ENCODE measurements at regions not wholly inside any gene's neighbourhood (a gene's known extent, or its start where the extent isn't known, plus 50 kb on each side); places are given as distances from the start of the nearest gene placed in this dataset.
"Not testable (repeated sequence)": the region's sequence is repeated elsewhere in the genome, so short reads cannot be mapped to it uniquely, and the experiment has no call there.

- no peak for DNase-seq
Measured at GRCh38 chr7:47087866-47088265, 494.0 kb downstream of the TNS3 start.

DNA sequence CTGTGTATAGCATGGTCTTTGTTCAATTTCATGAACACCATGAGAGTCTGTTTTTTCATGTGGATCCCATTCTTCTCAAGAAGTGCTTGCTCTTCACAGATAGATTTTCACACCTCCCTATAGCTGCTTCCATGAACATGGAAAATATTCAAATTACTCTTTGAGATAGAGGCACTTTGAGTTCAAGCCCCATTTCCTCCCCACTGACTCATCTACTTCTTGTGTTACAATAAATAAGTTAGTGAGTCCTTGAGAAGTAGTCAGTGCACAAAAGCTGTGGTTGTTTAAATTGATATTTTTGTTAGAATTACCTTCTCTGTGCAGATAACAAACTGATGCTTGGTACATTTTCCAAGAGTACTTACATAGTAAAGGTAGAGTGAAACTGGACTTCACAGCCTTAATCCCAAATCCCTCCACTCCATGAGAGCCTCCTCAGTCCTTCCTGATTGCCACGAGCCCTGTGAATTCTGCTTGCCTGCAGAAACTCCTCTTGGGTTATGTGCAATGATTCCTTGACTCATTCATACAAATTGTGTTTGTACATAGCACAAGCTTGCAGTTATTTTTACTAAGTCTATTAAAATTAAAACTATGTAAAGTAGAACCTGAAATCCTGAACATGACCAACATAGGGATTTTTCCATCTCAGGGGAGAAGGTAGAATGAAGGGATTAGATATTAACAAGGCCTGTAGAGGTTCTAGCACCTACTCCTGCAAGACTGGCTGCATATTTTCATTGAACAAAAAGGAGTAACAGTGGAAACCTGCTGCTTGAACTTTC is 496.2 kb downstream of the TNS3 start:
- DNase-seq, result no peak

DNA sequence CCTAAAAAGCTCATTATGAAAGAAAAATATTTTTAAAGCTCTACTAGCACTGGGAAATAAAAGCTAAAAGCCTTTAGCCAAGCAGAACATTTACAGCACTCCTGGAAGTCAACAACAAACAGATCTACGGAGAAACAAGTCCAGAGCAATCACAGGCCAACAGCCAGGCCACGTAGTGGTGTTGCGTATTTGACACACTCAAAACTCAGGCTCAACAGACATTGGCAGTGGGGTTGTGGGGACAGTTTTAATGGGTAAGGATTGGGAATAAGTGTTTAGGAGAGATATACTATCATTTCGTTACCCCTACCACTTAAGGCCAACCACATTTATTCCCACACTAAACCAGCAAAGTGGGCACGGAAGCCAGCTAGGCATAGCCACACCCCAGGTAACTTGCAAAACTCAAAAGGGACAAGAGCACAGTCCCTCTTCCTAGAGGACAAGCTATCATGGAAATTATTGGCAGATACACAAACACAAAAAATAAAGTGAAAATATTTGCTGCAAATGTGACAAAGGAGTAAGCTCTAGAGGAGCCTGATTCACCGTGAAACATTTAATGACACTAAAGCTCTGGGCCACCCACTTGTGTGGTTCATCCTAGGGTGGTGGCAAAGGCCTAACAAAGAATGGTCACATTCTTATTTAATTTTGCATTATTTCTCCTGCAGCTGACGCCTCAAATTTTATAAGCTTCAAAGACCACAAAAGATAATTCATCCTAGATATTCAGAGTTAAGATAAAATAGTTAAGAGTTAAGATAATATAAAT is 498.2 kb downstream of the TNS3 start:
- no peak for DNase-seq

DNA sequence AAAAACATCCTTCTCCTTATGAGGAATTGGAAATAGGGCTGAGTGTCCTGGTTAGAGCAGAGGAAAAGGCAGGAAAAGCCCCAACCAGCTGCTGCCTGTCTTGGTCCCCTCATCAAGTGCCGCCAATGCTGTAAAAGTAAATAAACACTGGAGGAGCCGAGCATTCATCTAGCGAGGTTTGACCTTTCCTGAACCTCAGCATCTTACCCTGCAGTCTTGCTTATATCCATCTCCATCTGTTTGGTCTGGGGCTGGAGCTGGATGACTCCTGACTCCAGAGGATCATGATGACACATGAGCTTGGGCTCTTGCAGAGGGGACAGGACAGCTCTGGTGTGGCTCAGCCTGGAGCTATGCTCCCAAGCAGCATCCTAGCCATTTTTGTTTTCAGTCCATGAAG is 501.1 kb downstream of the TNS3 start:
- DNase-seq, result no peak

DNA sequence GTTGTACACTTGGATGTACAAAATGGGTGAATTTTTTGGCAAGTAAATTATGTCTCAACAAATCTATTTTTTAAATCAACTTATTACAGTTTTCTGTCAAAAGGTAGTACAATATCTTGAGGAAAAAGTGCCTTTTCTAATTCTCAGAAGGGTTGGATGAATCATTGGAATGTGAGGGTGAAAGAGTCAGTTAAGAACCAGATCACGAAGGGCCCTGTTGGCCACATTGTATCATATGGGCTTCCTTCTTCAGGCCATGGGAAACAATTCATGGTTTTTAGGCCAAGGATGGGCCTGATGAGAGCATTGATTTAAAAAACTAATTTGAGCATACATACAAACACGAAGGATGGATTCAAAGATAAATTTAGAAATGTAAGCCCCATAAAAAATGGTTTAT is 503.7 kb downstream of the TNS3 start:
- DNase-seq, result no peak

DNA sequence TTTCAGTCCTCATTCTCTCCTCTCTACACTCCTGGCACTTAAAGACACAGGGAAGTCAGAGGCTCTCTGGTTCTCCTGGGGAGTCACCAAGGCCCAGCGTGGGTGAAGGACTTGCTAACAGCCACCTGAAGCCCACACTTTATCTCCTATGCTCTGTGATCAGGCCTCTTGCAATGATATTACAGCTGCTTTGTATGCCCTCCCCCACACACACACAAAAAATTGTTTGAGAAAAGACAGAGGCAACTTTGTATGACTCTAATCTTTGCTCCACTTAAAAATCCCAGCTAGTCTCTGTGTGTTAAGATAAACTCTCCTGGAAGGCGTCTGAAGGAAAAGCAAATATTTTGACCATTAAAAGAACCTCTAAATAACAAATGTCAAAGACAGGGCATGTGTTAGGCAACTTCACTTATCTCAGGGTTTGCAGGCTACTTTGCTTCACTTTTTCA is 507.2 kb downstream of the TNS3 start:
- no peak for DNase-seq

DNA sequence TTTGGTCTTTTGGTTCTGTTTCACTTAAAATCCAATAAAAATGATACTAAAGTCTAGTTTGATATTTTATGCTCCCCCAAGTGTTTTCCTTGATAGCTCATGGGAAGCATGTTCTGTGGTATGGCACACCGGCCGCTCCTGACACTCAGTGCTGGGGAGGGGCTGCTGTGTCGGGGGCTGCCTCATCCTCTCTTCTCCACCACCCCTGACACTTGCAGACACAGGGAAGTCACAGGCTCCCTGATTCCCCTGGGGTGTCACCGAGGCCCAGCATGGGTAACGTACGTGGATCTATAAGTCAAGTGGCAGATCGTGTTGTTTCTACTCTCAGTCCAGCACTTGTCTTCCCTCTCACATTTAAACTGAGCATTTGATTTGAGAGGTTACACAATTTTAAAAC is 508.6 kb downstream of the TNS3 start:
- no peak for DNase-seq

DNA sequence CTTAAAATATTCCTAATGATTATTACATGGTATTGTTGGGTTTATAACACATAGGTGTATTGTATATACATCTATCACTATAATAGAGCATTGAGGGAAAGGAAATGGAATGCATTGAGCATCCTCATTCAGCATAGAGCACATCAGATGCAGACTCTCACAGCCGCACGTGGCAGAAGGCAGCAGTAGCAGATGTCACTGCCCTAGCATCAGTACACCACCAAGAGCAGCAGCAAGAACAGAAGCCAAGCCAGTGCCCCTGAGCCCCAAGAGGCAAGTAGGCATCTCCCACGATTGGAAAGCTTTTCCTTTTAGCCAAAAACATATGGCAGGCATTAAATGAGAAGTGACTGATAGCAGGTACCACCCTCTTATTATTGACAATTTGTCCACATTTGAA is 510.0 kb downstream of the TNS3 start:
- DNase-seq, result no peak

GRCh38 chr7:47069385-47070076 is 512.4 kb downstream of the TNS3 start:
- no peak for DNase-seq

DNA sequence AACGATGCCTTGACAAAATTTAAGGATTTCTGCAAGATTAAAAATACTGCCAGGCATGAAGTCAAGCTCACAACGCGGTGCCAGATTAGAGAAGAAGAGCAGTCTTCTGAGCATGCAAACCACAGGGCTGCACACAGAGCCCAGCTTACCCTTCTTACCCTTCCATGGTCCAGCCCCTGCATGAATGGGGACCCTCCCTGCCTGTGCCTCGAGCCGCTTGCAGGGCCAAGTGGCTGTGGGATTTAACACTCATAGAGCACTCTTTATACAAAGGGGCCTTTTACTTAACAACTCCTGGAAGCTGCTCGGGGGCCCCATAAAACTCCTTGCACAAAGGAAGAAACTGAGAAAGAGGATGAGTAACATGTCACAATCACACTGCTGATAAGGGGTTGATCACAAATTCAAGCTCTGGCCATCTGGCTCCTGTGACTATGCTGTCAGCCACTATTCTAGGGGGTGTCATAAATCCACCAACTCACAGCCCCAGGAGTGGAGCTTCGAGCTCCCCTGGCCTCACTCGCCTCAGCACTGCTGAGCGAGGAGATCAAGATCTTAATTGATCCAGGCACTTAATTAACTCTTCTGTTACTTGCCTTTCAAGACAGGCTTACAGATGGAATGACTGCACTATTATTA is 514.8 kb downstream of the TNS3 start:
- no peak for DNase-seq

DNA sequence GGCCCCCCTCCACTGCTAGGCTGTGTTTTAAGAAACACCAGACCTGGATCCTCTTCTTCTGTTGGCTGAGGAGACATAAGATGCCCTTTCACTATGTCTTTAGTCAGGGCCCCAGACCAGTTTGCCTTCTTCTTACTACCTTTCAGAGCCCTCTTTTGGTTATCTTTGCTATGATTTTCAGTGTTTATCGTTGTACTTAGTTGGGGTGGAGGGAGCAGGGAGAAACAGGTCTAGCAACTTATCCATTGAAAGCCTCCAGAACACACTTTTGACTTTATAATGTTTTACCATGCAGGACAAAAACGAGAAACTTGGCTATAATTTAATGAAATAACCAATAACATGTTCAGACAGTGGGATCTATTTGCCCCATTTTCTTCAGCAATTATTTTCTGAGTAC is 525.2 kb downstream of the TNS3 start:
- DNase-seq, result no peak

DNA sequence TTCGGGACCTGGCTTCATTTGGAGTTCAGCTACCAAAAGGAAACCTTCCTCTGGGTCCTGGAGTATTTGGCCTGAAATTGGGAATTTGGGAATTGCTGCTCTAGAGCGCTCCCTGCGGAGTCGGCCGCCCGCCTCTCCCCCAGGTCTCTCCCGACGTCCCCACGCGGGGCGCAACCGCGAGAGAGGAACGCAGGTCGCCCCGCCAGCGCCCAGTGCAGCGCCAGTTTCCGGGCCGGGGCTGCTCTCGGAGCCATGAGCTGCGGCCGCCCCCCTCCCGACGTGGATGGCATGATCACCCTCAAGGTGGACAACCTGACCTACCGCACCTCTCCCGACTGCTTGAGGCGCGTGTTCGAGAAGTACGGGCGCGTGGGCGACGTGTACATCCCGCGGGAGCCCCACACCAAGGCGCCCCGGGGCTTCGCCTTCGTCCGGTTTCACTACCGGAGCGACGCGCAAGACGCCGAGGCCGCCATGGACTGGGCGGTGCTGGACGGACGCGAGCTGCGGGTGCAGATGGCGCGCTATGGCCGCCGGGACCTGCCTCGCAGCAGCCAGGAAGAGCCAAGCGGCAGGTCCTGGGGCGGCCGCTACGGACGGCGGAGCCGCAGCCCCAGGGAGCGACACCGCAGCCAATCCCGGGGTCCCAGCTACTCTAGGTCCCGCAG is 529.2 kb downstream of the TNS3 start:
- not testable (repeated sequence) for DNase-seq

- DNase-seq, result no peak
Measured at GRCh38 chr7:47049234-47049774, 532.6 kb downstream of the TNS3 start.

GRCh38 chr7:47047384-47047783 is 534.5 kb downstream of the TNS3 start:
- DNase-seq, result no peak

GRCh38 chr7:47046949-47047348 is 535.0 kb downstream of the TNS3 start:
- DNase-seq, result no peak

DNA sequence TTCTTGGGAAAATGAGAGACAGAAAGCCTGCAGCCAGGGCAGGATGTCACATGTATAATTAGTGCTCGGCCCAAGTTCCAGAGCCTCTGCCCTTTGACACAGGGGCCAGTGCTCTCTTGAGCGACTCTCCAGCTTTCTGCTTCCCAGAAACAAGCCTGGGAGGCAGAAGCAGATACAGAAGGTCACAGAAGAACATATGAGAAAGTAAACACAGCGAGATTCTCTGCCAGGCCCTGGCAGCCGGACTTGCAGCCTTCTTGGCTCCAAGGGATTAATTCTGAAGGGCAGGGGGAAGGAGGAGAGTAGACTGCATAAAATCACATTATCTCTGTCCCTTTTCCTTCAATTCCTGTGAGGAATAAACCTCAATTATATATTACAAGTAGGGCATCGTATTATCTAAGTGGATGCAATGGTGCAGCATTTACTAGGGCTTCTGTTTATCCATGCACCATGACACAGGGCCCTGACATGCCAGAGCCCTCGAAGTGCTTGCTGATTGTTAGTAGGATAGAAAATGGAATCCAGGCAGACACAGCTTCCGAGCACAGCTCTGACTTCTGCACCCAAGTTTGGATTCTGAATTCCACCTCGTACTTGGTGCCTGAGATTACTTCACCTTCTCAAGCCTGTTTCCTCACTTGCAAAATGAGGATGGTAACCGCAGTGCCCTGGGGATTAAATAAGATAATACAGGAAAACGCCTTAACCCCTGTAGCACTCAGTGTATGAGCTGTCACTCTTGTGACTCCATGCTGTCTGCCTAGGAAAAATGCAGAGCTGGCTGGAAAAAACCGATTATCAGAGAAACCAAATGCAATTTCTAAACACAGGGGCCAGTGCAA is 536.5 kb downstream of the TNS3 start:
- DNase-seq, result no peak

GRCh38 chr7:47044625-47045024 is 537.3 kb downstream of the TNS3 start:
- no peak for DNase-seq

DNA sequence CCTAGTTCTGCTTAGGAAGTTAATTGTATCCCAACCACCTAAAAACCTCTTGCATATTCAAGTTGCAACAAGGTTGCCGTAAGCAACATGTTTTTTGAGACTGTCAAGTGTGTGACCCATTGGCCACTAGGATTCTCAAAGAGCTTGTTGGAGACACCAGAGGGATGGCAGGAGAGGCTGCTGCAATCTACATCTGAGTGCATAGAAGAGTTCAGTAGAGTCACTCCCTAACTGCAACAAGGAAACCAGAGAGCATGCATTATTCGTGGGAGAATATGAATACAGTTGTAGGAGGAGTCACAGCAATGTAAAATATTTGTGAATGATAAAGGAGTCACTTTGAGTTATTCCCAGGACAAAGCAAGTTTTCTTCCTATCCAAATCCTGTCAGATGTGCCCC is 538.6 kb downstream of the TNS3 start:
- no peak for DNase-seq

DNA sequence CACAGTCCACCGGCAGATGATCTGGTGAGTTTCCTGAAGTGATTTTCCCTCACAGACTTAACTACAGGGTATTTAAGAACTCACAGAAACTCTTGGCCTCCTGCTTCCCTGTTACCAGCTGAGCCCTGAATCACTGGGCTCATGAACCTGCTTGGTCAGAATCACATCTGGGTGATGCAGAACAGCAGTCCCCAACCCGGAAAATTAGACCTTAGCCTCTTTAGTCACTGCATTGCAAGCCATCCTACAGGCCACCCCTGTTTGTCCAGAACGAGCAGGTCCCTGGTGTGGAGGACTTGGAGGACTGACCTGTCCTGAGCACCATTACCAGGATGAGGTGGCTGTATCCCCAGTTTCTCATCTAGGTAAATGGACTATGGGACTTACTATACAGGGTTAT is 539.2 kb downstream of the TNS3 start:
- no peak for DNase-seq

GRCh38 chr7:47040795-47041347 is 541.0 kb downstream of the TNS3 start:
- DNase-seq, result no peak

DNA sequence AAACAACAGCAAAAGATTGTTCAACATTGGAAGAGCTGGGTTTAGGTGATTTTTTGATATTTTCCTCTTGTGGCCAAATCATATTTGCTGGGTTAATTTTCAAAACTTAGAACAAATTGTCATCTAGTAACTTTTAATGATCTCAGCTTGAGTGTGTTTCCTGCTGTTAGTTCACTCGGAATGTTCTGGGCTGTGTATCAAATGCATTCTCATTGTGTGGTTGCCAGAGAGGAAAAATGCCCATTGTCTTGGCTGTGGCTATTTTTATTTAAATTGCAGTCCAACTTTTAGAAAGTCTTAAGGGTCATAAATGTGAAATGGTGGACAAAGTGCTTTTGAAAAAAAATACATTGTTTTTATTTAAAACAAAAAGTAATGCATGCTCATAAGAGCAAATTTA is 542.0 kb downstream of the TNS3 start:
- no peak for DNase-seq
